ENCODE measurements at regions not wholly inside any gene's neighbourhood (a gene's known extent, or its start where the extent isn't known, plus 50 kb on each side); places are given as distances from the start of the nearest gene placed in this dataset.
A peak's percentile ranks its signal among the peaks of the same experiment; 100 is the strongest.

- Histone ChIP-seq H3K27ac (no peak overlapping the region), H3K36me3 (ENCODE audit: low read depth, missing control alignments) (no peaks in the 10 kb centered on the region), H3K4me3 (no peak overlapping the region), H3K27me3 (no peaks in the 10 kb centered on the region), H3K9me3 (no peaks in the 10 kb centered on the region), H3K4me1 (peaks cover 57% of the 10 kb centered on the region)
- intact Hi-C loops (cut with DNase I; ENCODE audit: low total_unique reads), result no loop called here
- TF ChIP-seq CTCF (IDR thresholded peaks at IDR 0.05) (no peak), POLR2A (IDR thresholded peaks at IDR 0.05) (no peak)
- peak; percentile 13 for DNase-seq
- WGBS, 2 donors, result 95 to 96% methylated on average over 14 of the region's 14 CpGs
Measured at GRCh38 chr6:167569879-167570278, 245.0 kb downstream of the TTLL2 start.

GRCh38 chr6:167570460-167571400, 245.8 kb downstream of the TTLL2 start:
- 89 to 91% methylated on average over 24 to 25 of the region's 25 CpGs for WGBS, 2 donors

GRCh38 chr6:167571550-167571949, 246.7 kb downstream of the TTLL2 start:
- WGBS, 2 donors, result 51 to 68% methylated on average over 9 of the region's 9 CpGs
- no peaks in the 10 kb centered on the region for H3K36me3 ChIP-seq (ENCODE audit: low read depth, missing control alignments)
- intact Hi-C loops (cut with DNase I; ENCODE audit: low total_unique reads), result no loop called here

More at GRCh38 chr6:167570460-167571400, 245.8 kb downstream of the TTLL2 start:
- peak; percentile 12 for DNase-seq
- no peak overlapping the region for H3K4me3 ChIP-seq
- H3K9me3 ChIP-seq, result no peaks in the 10 kb centered on the region
- TF ChIP-seq POLR2A (IDR thresholded peaks at IDR 0.05) (no peak), CTCF (IDR thresholded peaks at IDR 0.05) (no peak)
- H3K4me1 ChIP-seq, result peaks cover 55% of the 10 kb centered on the region
- intact Hi-C loops (cut with DNase I; ENCODE audit: low total_unique reads), result no loop called here
- no peaks in the 10 kb centered on the region for H3K27me3 ChIP-seq
- H3K36me3 ChIP-seq (ENCODE audit: low read depth, missing control alignments), result no peaks in the 10 kb centered on the region
- H3K27ac ChIP-seq, result peak overlapping the region in 1 of 2 donors; percentile 24

GRCh38 chr6:167572106-167572505, 247.2 kb downstream of the TTLL2 start:
- peak overlapping the region in 1 of 2 donors; percentile 10 for H3K4me3 ChIP-seq
- H3K9me3 ChIP-seq, result no peaks in the 10 kb centered on the region
- H3K36me3 ChIP-seq (ENCODE audit: low read depth, missing control alignments), result no peaks in the 10 kb centered on the region
- TF ChIP-seq POLR2A (IDR thresholded peaks at IDR 0.05) (no peak), CTCF (IDR thresholded peaks at IDR 0.05) (no peak)
- intact Hi-C loops (cut with DNase I; ENCODE audit: low total_unique reads), result no loop called here
- peak overlapping the region; percentile 80 to 85 for H3K27ac ChIP-seq
- peak; percentile 4 for DNase-seq
- WGBS, 2 donors, result 82 to 85% methylated on average over 2 to 9 of the region's 10 CpGs
- peaks cover 49% of the 10 kb centered on the region for H3K4me1 ChIP-seq
- no peaks in the 10 kb centered on the region for H3K27me3 ChIP-seq

More at GRCh38 chr6:167571550-167571949, 246.7 kb downstream of the TTLL2 start:
- Histone ChIP-seq H3K9me3 (no peaks in the 10 kb centered on the region), H3K4me1 (peaks cover 52% of the 10 kb centered on the region), H3K4me3 (no peak overlapping the region), H3K27ac (peak overlapping the region; percentile 80 to 85), H3K27me3 (no peaks in the 10 kb centered on the region)
- peak; percentile 44 for DNase-seq
- TF ChIP-seq CTCF (IDR thresholded peaks at IDR 0.05), result no peak
- TF ChIP-seq POLR2A (IDR thresholded peaks at IDR 0.05), result no peak
